ENCODE measurements at regions not wholly inside any gene's neighbourhood (a gene's known extent, or its start where the extent isn't known, plus 50 kb on each side); places are given as distances from the start of the nearest gene placed in this dataset.

DNA sequence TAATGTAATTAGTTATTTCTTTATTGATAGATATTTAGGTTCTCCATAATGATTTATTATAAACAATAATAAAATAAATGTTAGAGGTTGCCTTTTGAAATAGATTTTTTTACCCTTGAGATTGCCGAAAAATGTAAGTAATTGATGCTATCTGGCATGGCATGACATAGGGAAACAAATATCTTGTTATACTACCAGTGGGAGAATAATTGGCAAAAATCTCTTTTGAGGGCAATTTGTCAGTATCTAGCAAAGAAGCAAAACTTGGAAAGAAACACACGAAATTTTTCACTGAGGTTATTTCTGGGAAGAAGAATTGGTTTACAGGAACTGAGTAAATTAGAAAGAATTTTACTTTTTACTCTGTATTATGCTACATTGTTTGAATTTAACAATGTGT lies 547.2 kb upstream of the SETBP1 start:
- peaks cover 7% of the 10 kb centered on the region for H3K4me1 Mint-ChIP-seq
- H3K27ac Mint-ChIP-seq, result no peak overlapping the region
- Histone ChIP-seq H3K36me3 (replicated peaks in 1 of 2; ENCODE audit: control extremely low read depth in 1 of 2, control insufficient read depth in 1 of 2, extremely low read depth in 1 of 2, insufficient read depth in 2 of 2, low read length in 1 of 2) (no peaks in the 10 kb centered on the region), H3K79me2 (ENCODE audit: control insufficient read depth, insufficient read depth, low read length) (no peaks in the 10 kb centered on the region), H3K27ac (ENCODE audit: low read length in 2 of 2) (no peak overlapping the region), H4K20me1 (ENCODE audit: control insufficient read depth, insufficient read depth, low read length, poor library complexity, severe bottlenecking) (no peaks in the 10 kb centered on the region), H3K9me3 (ENCODE audit: control extremely low read depth in 1 of 3, control insufficient read depth in 2 of 3, insufficient read depth in 1 of 3, low read length in 2 of 3) (no peaks in the 10 kb centered on the region), H3K4me2 (replicated peaks; ENCODE audit: low read depth, low read length, poor library complexity, severe bottlenecking) (no peak overlapping the region), H3K4me3 (ENCODE audit: control extremely low read depth in 1 of 5, extremely low read depth in 1 of 5, insufficient read depth in 1 of 5, low read depth in 2 of 5, low read length in 4 of 5) (no peak overlapping the region), H3K9ac (ENCODE audit: low read length) (no peak overlapping the region), H3K27me3 (replicated peaks in 1 of 4; ENCODE audit: control extremely low read depth in 1 of 4, control insufficient read depth in 3 of 4, insufficient read depth in 4 of 4, low read length in 3 of 4) (no peaks in the 10 kb centered on the region), H3K4me1 (ENCODE audit: control insufficient read depth in 2 of 2, insufficient read depth in 2 of 2, low read length in 2 of 2) (no peaks in the 10 kb centered on the region), H2AFZ (ENCODE audit: insufficient read depth, low read depth, low read length, poor library complexity, severe bottlenecking) (no peak overlapping the region)
- H3K27me3 Mint-ChIP-seq, result peaks cover 4% of the 10 kb centered on the region
- WGBS (ENCODE audit: insufficient coverage), result no CpG with 5 or more reads among the region's 2 CpGs
- intact Hi-C loops (cut with micrococcal nuclease), result loop anchor here (5.0 kb wide), 1 partner anchor 544 kb away; no protein-coding TSS in a partner anchor
- H3K9me3 Mint-ChIP-seq (ENCODE audit: insufficient read depth), result no peaks in the 10 kb centered on the region
- H3K4me3 Mint-ChIP-seq, result no peak overlapping the region
- ChIA-PET POLR2A (no interaction called here), CTCF (no interaction called here)
- TF ChIP-seq EZH2 (IDR thresholded peaks at IDR 0.05; ENCODE audit: borderline replicate concordance, insufficient read depth, low read depth, low read length, poor library complexity, severe bottlenecking), result no peak
- TF ChIP-seq, protein P1, sequence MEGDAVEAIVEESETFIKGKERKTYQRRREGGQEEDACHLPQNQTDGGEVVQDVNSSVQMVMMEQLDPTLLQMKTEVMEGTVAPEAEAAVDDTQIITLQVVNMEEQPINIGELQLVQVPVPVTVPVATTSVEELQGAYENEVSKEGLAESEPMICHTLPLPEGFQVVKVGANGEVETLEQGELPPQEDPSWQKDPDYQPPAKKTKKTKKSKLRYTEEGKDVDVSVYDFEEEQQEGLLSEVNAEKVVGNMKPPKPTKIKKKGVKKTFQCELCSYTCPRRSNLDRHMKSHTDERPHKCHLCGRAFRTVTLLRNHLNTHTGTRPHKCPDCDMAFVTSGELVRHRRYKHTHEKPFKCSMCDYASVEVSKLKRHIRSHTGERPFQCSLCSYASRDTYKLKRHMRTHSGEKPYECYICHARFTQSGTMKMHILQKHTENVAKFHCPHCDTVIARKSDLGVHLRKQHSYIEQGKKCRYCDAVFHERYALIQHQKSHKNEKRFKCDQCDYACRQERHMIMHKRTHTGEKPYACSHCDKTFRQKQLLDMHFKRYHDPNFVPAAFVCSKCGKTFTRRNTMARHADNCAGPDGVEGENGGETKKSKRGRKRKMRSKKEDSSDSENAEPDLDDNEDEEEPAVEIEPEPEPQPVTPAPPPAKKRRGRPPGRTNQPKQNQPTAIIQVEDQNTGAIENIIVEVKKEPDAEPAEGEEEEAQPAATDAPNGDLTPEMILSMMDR (IDR thresholded peaks at IDR 0.05), result no peak
- no peak for ATAC-seq (ENCODE audit: low read depth)
- no peak for DNase-seq

- Mint-ChIP-seq H3K4me3 (no peak overlapping the region), H3K27me3 (peaks cover 4% of the 10 kb centered on the region), H3K9me3 (ENCODE audit: insufficient read depth) (no peaks in the 10 kb centered on the region), H3K4me1 (peaks cover 7% of the 10 kb centered on the region), H3K27ac (no peak overlapping the region)
- CTCF ChIA-PET, result interaction anchor here (1.0 kb wide), 1 partner anchor 1079 kb away, joined by 4 read pairs; no protein-coding TSS in a partner anchor
- H3K27ac ChIP-seq (ENCODE audit: low read length in 2 of 2), result no peak overlapping the region
- POLR2A ChIA-PET, result no interaction called here
- H3K36me3 ChIP-seq (replicated peaks in 1 of 2; ENCODE audit: control extremely low read depth in 1 of 2, control insufficient read depth in 1 of 2, extremely low read depth in 1 of 2, insufficient read depth in 2 of 2, low read length in 1 of 2), result no peaks in the 10 kb centered on the region
- H2AFZ ChIP-seq (ENCODE audit: insufficient read depth, low read depth, low read length, poor library complexity, severe bottlenecking), result no peak overlapping the region
- no peaks in the 10 kb centered on the region for H3K4me1 ChIP-seq (ENCODE audit: control insufficient read depth in 2 of 2, insufficient read depth in 2 of 2, low read length in 2 of 2)
- no peak overlapping the region for H3K4me2 ChIP-seq (replicated peaks; ENCODE audit: low read depth, low read length, poor library complexity, severe bottlenecking)
- WGBS (ENCODE audit: insufficient coverage), result 86% methylated on average over 1 of the region's 4 CpGs
- ATAC-seq (ENCODE audit: low read depth), result no peak
- TF ChIP-seq EZH2 (IDR thresholded peaks at IDR 0.05; ENCODE audit: borderline replicate concordance, insufficient read depth, low read depth, low read length, poor library complexity, severe bottlenecking), result no peak
- TF ChIP-seq, protein P1 (IDR thresholded peaks at IDR 0.05), result no peak
- intact Hi-C loops (cut with micrococcal nuclease), result loop anchor here (5.0 kb wide), 1 partner anchor 543 kb away; no protein-coding TSS in a partner anchor
- no peak overlapping the region for H3K4me3 ChIP-seq (ENCODE audit: control extremely low read depth in 1 of 5, extremely low read depth in 1 of 5, insufficient read depth in 1 of 5, low read depth in 2 of 5, low read length in 4 of 5)
- H3K79me2 ChIP-seq (ENCODE audit: control insufficient read depth, insufficient read depth, low read length), result no peaks in the 10 kb centered on the region
- no peak overlapping the region for H3K9ac ChIP-seq (ENCODE audit: low read length)
- DNase-seq, result no peak
- H3K27me3 ChIP-seq (replicated peaks in 1 of 4; ENCODE audit: control extremely low read depth in 1 of 4, control insufficient read depth in 3 of 4, insufficient read depth in 4 of 4, low read length in 3 of 4), result no peaks in the 10 kb centered on the region
- H3K9me3 ChIP-seq (ENCODE audit: control extremely low read depth in 1 of 3, control insufficient read depth in 2 of 3, insufficient read depth in 1 of 3, low read length in 2 of 3), result no peaks in the 10 kb centered on the region
- no peaks in the 10 kb centered on the region for H4K20me1 ChIP-seq (ENCODE audit: control insufficient read depth, insufficient read depth, low read length, poor library complexity, severe bottlenecking)
These were observed 546.2 kb upstream of the SETBP1 start for GRCh38 chr18:44134447-44134846.

Data from B cell (primary cell).